Large intestine (tissue), 3 donors: ENCODE measurements at regions not wholly inside any gene's neighbourhood (a gene's known extent, or its start where the extent isn't known, plus 50 kb on each side); places are given as distances from the start of the nearest gene placed in this dataset.

Experiments
- DNase-seq, 2 donors: peaks; one replicate each; pipeline versions ENCODE4 v3.0.0 to v3.0.0-alpha.2; 2013
- H3K27ac ChIP-seq: one replicate; pipeline ENCODE4 v1.5.1; 2013; ENCODE audit warnings: low read length
- H3K27me3 ChIP-seq: 2 replicates; pipeline ENCODE4 v1.6.1; 2013; ENCODE audit warnings: low read length; ENCODE audit not compliant: control insufficient read depth, insufficient read depth
- H3K36me3 ChIP-seq: 2 replicates; pipeline ENCODE4 v1.6.1; 2013; ENCODE audit warnings: low read length; ENCODE audit not compliant: control insufficient read depth, insufficient read depth
- H3K4me1 ChIP-seq: one replicate; pipeline ENCODE4 v1.6.1; 2013; ENCODE audit warnings: low read length; ENCODE audit not compliant: control insufficient read depth, insufficient read depth
- H3K4me3 ChIP-seq: one replicate; pipeline ENCODE4 v1.5.1; 2013; ENCODE audit warnings: low read length
- H3K9me3 ChIP-seq: one replicate; pipeline ENCODE4 v1.6.1; 2013; ENCODE audit warnings: mild to moderate bottlenecking, low read depth, low read length, moderate library complexity; ENCODE audit not compliant: control insufficient read depth
- WGBS: methylation state at CpG from one replicate; pipeline ENCODE4 v1.1.5; 2013; ENCODE audit warnings: low lambda C conversion rate; ENCODE audit not compliant: insufficient coverage; 5-methylcytosine and 5-hydroxymethylcytosine counted together

- H3K36me3 ChIP-seq: no peaks in the 10 kb centered on the region
- no peaks in the 10 kb centered on the region for H3K4me1 ChIP-seq
- 100% methylated on average over 2 of the region's 5 CpGs for WGBS
- H3K4me3 ChIP-seq: no peak overlapping the region
- no peaks in the 10 kb centered on the region for H3K27me3 ChIP-seq
- peak in 1 of 2 donors; percentile 4 for DNase-seq
- no peak overlapping the region for H3K27ac ChIP-seq
- H3K9me3 ChIP-seq: no peaks in the 10 kb centered on the region
Observed at GRCh38 chr5:93340881-93341280, 240.1 kb downstream of the NR2F1-AS1 start.

GRCh38 chr5:93337138-93337537, 243.9 kb downstream of the NR2F1-AS1 start:
- DNase-seq: no peak
- Histone ChIP-seq H3K4me1 (no peaks in the 10 kb centered on the region), H3K27me3 (no peaks in the 10 kb centered on the region), H3K36me3 (no peaks in the 10 kb centered on the region), H3K9me3 (no peaks in the 10 kb centered on the region), H3K27ac (no peak overlapping the region), H3K4me3 (no peak overlapping the region)
- no CpG with 5 or more reads among the region's 2 CpGs for WGBS

GRCh38 chr5:93336330-93337110, 244.5 kb downstream of the NR2F1-AS1 start:
- H3K27me3 ChIP-seq: no peaks in the 10 kb centered on the region
- no peak overlapping the region for H3K27ac ChIP-seq
- no peak for DNase-seq
- no peak overlapping the region for H3K4me3 ChIP-seq
- H3K36me3 ChIP-seq: no peaks in the 10 kb centered on the region
- no peaks in the 10 kb centered on the region for H3K4me1 ChIP-seq
- no peaks in the 10 kb centered on the region for H3K9me3 ChIP-seq
- no CpG with 5 or more reads among the region's 3 CpGs for WGBS

GRCh38 chr5:93331863-93332262, 249.2 kb downstream of the NR2F1-AS1 start:
- Histone ChIP-seq H3K36me3 (no peaks in the 10 kb centered on the region), H3K27ac (no peak overlapping the region), H3K4me1 (no peaks in the 10 kb centered on the region), H3K4me3 (no peak overlapping the region), H3K27me3 (no peaks in the 10 kb centered on the region), H3K9me3 (no peaks in the 10 kb centered on the region)
- no peak for DNase-seq
- 80% methylated on average over 1 of the region's 3 CpGs for WGBS

GRCh38 chr5:93331241-93331640, 249.8 kb downstream of the NR2F1-AS1 start:
- no peak overlapping the region for H3K27ac ChIP-seq
- 100% methylated on average over 1 of the region's 1 CpG for WGBS
- no peak overlapping the region for H3K4me3 ChIP-seq
- H3K9me3 ChIP-seq: no peaks in the 10 kb centered on the region
- no peaks in the 10 kb centered on the region for H3K4me1 ChIP-seq
- DNase-seq: no peak
- no peaks in the 10 kb centered on the region for H3K27me3 ChIP-seq
- H3K36me3 ChIP-seq: no peaks in the 10 kb centered on the region

- H3K27ac ChIP-seq: no peak overlapping the region
- no peak for DNase-seq
- no peaks in the 10 kb centered on the region for H3K9me3 ChIP-seq
- no peaks in the 10 kb centered on the region for H3K27me3 ChIP-seq
- H3K4me1 ChIP-seq: no peaks in the 10 kb centered on the region
- H3K4me3 ChIP-seq: no peak overlapping the region
- 50% methylated on average over 2 of the region's 2 CpGs for WGBS
- H3K36me3 ChIP-seq: no peaks in the 10 kb centered on the region
Observed at GRCh38 chr5:93330506-93330905, 250.5 kb downstream of the NR2F1-AS1 start.

GRCh38 chr5:93329756-93330155, 251.3 kb downstream of the NR2F1-AS1 start:
- H3K9me3 ChIP-seq: no peaks in the 10 kb centered on the region
- H3K4me3 ChIP-seq: no peak overlapping the region

GRCh38 chr5:93328833-93329232, 252.2 kb downstream of the NR2F1-AS1 start:
- Histone ChIP-seq H3K27ac (no peak overlapping the region), H3K4me3 (no peak overlapping the region), H3K36me3 (no peaks in the 10 kb centered on the region), H3K27me3 (no peaks in the 10 kb centered on the region), H3K9me3 (no peaks in the 10 kb centered on the region), H3K4me1 (no peaks in the 10 kb centered on the region)
- WGBS: no CpG with 5 or more reads among the region's 1 CpG
- no peak for DNase-seq

More at GRCh38 chr5:93329756-93330155, 251.3 kb downstream of the NR2F1-AS1 start:
- DNase-seq: no peak
- Histone ChIP-seq H3K27me3 (no peaks in the 10 kb centered on the region), H3K27ac (no peak overlapping the region), H3K4me1 (no peaks in the 10 kb centered on the region), H3K36me3 (no peaks in the 10 kb centered on the region)
- WGBS: no CpG with 5 or more reads among the region's 1 CpG

GRCh38 chr5:93327605-93328004, 253.4 kb downstream of the NR2F1-AS1 start:
- Histone ChIP-seq H3K27me3 (no peaks in the 10 kb centered on the region), H3K36me3 (no peaks in the 10 kb centered on the region), H3K4me3 (no peak overlapping the region), H3K4me1 (no peaks in the 10 kb centered on the region), H3K9me3 (no peaks in the 10 kb centered on the region), H3K27ac (no peak overlapping the region)
- WGBS: no CpG with 5 or more reads among the region's 1 CpG
- no peak for DNase-seq

- Histone ChIP-seq H3K36me3 (no peaks in the 10 kb centered on the region), H3K9me3 (no peaks in the 10 kb centered on the region), H3K27ac (no peak overlapping the region), H3K27me3 (no peaks in the 10 kb centered on the region), H3K4me3 (no peak overlapping the region), H3K4me1 (no peaks in the 10 kb centered on the region)
- DNase-seq: no peak
- WGBS: no CpG with 5 or more reads among the region's 9 CpGs
Observed at GRCh38 chr5:93325946-93326345, 255.1 kb downstream of the NR2F1-AS1 start.
